Parathyroid adenoma (tissue), 2 donors: ENCODE measurements at regions not wholly inside any gene's neighbourhood (a gene's known extent, or its start where the extent isn't known, plus 50 kb on each side); places are given as distances from the start of the nearest gene placed in this dataset.

ENCODE experiments used
- H2AFZ ChIP-seq: fragments of 300-600 bp; sonication (generic); one replicate; pipeline ENCODE4 v1.7.0; 2017; ENCODE audit warnings: antibody characterized with exemption, mild to moderate bottlenecking
- H3K27ac ChIP-seq: fragments of 300-600 bp; sonication (generic); one replicate; pipeline ENCODE4 v1.7.0; 2017
- H3K27me3 ChIP-seq: fragments of 300-600 bp; sonication (generic); one replicate; pipeline ENCODE4 v1.7.0; 2017; ENCODE audit warnings: low read length; ENCODE audit not compliant: control insufficient read depth, insufficient read depth
- H3K36me3 ChIP-seq: fragments of 300-600 bp; sonication (generic); one replicate; pipeline ENCODE4 v1.7.0; 2017; ENCODE audit warnings: low read length; ENCODE audit not compliant: control insufficient read depth, insufficient read depth
- H3K4me1 ChIP-seq: fragments of 300-600 bp; sonication (generic); one replicate; pipeline ENCODE4 v1.7.0; 2017; ENCODE audit warnings: control low read depth
- H3K4me2 ChIP-seq: fragments of 300-600 bp; sonication (generic); one replicate; pipeline ENCODE4 v1.7.0; 2017; ENCODE audit warnings: low read length
- H3K4me3 ChIP-seq: fragments of 300-600 bp; sonication (generic); one replicate; pipeline ENCODE4 v1.7.0; 2017; ENCODE audit warnings: low read depth, low read length
- H3K79me2 ChIP-seq: fragments of 300-600 bp; sonication (generic); one replicate; pipeline ENCODE4 v1.7.0; 2017; ENCODE audit warnings: control low read depth
- H3K9ac ChIP-seq: fragments of 300-600 bp; sonication (generic); one replicate; pipeline ENCODE4 v1.7.0; 2017; ENCODE audit warnings: mild to moderate bottlenecking
- H3K9me3 ChIP-seq: fragments of 300-600 bp; sonication (generic); one replicate; pipeline ENCODE4 v1.7.0; 2017; ENCODE audit warnings: low read length; ENCODE audit not compliant: control insufficient read depth
- TF ChIP-seq, protein P1 (sequence below): fragments of 300-600 bp; sonication (generic); IDR thresholded peaks from one replicate; pipeline ENCODE4 v1.7.0; 2017; ENCODE audit warnings: antibody characterized with exemption, mild to moderate bottlenecking
- donor health status: primary hyperparathyroidism.

GRCh38 chr10:8575620-8576019 is 521.1 kb downstream of the GATA3 start:
- Histone ChIP-seq H3K9me3 (no peaks in the 10 kb centered on the region), H3K36me3 (no peaks in the 10 kb centered on the region), H3K79me2 (no peaks in the 10 kb centered on the region), H3K27me3 (no peaks in the 10 kb centered on the region), H2AFZ (no peak overlapping the region), H3K4me1 (peaks cover 3% of the 10 kb centered on the region), H3K9ac (no peak overlapping the region), H3K4me2 (no peak overlapping the region), H3K4me3 (no peak overlapping the region), H3K27ac (no peak overlapping the region)
- TF ChIP-seq, protein P1, sequence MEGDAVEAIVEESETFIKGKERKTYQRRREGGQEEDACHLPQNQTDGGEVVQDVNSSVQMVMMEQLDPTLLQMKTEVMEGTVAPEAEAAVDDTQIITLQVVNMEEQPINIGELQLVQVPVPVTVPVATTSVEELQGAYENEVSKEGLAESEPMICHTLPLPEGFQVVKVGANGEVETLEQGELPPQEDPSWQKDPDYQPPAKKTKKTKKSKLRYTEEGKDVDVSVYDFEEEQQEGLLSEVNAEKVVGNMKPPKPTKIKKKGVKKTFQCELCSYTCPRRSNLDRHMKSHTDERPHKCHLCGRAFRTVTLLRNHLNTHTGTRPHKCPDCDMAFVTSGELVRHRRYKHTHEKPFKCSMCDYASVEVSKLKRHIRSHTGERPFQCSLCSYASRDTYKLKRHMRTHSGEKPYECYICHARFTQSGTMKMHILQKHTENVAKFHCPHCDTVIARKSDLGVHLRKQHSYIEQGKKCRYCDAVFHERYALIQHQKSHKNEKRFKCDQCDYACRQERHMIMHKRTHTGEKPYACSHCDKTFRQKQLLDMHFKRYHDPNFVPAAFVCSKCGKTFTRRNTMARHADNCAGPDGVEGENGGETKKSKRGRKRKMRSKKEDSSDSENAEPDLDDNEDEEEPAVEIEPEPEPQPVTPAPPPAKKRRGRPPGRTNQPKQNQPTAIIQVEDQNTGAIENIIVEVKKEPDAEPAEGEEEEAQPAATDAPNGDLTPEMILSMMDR = no peak

DNA sequence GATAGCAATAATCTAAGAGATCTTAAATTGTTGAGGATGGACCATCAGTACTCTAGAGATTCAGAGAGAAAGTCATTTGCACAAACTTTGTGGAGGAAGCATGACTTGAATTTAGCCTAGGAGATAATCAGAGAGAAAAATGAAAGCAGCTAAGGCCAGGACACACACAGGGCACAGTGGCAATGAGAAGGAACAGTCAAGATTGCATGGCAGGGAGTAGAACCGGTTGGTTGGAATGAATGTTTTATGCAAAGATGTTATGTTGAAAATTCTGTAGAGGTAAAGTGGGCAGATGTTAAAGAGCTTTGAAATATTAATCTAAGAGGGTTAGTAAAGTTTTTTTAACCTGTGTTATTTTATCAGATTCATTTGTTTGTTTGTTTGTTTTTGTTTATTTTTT is 521.8 kb downstream of the GATA3 start:
- no peak overlapping the region for H3K9ac ChIP-seq
- H3K27ac ChIP-seq = no peak overlapping the region
- H3K27me3 ChIP-seq = no peaks in the 10 kb centered on the region
- H3K4me3 ChIP-seq = no peak overlapping the region
- no peaks in the 10 kb centered on the region for H3K79me2 ChIP-seq
- peaks cover 3% of the 10 kb centered on the region for H3K4me1 ChIP-seq
- no peaks in the 10 kb centered on the region for H3K36me3 ChIP-seq
- TF ChIP-seq, protein P1 = no peak
- no peaks in the 10 kb centered on the region for H3K9me3 ChIP-seq
- H3K4me2 ChIP-seq = no peak overlapping the region
- H2AFZ ChIP-seq = no peak overlapping the region

GRCh38 chr10:8576911-8577310 is 522.4 kb downstream of the GATA3 start:
- no peak overlapping the region for H3K9ac ChIP-seq
- no peaks in the 10 kb centered on the region for H3K9me3 ChIP-seq
- H2AFZ ChIP-seq = no peak overlapping the region
- H3K79me2 ChIP-seq = no peaks in the 10 kb centered on the region
- no peak overlapping the region for H3K4me3 ChIP-seq
- H3K27me3 ChIP-seq = no peaks in the 10 kb centered on the region
- no peak overlapping the region for H3K4me2 ChIP-seq
- H3K36me3 ChIP-seq = no peaks in the 10 kb centered on the region
- H3K4me1 ChIP-seq = peaks cover 3% of the 10 kb centered on the region
- H3K27ac ChIP-seq = no peak overlapping the region
- TF ChIP-seq, protein P1 = no peak

DNA sequence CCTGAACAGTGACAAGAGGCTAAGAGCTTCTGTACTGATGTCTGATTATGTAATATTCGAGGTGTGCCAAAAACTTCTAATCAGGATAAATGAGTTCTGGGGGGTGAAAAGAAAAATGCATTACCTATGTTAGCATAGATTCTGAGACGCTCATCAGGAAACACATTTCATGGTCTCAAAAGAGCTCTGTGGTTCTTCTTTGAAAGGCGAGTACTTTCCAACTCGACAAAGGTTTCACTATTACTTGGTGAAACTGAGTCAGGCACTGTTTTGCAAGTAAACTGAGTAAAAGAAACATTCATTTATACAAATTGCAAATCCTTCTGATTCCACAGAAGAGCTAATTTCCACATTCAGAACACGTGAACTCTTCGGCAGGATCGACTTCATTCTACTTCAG is 523.2 kb downstream of the GATA3 start:
- Histone ChIP-seq H3K4me3 (no peak overlapping the region), H3K4me1 (peaks cover under 1% of the 10 kb centered on the region), H3K79me2 (no peaks in the 10 kb centered on the region), H3K4me2 (no peak overlapping the region), H3K27ac (no peak overlapping the region), H3K27me3 (no peaks in the 10 kb centered on the region), H3K36me3 (no peaks in the 10 kb centered on the region), H2AFZ (no peak overlapping the region), H3K9ac (no peak overlapping the region), H3K9me3 (no peaks in the 10 kb centered on the region)
- TF ChIP-seq, protein P1 = no peak

DNA sequence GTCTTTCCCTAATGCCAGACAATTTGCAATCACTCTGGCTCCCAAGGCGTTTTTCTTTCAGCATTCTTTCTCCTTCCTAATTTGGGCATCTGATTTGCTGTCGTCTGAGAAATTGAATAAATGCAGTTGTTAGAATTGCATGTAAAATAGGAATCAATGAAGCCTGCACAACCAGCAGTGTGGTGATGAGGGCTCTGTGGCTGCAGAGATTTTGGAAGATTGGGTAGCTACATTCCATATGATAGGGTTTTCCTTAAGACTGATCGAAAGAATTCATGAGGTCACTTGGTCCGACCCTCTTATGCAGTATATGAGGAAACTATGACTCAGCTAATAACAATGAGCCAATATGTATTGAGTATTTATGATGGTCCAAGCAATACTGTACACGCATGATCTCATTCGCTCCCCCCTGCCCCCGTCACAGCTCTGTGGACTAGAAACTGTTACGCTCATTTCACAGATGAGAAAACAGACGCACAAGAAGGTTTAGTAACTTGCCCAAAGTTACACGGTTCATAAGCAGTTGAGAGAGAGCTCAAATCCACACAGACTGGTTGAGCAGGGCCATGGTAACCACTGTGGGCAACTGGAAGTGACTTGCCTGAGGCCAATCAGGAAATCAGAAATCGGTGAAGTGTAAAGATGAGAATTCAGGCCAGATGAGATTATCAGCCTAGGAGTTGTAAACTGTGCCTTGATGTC is 527.2 kb downstream of the GATA3 start:
- Histone ChIP-seq H3K27ac (no peak overlapping the region), H3K4me2 (no peak overlapping the region)
- TF ChIP-seq, protein P1 = no peak

More for the DNA sequence above, 527.2 kb downstream of the GATA3 start:
- no peaks in the 10 kb centered on the region for H3K27me3 ChIP-seq
- no peak overlapping the region for H3K9ac ChIP-seq
- H3K4me3 ChIP-seq = no peak overlapping the region
- no peaks in the 10 kb centered on the region for H3K36me3 ChIP-seq
- H3K79me2 ChIP-seq = no peaks in the 10 kb centered on the region
- no peaks in the 10 kb centered on the region for H3K4me1 ChIP-seq
- H3K9me3 ChIP-seq = no peaks in the 10 kb centered on the region
- H2AFZ ChIP-seq = no peak overlapping the region
